GM18505 (cell line): ENCODE measurements at regions not wholly inside any gene's neighbourhood (a gene's known extent, or its start where the extent isn't known, plus 50 kb on each side); places are given as distances from the start of the nearest gene placed in this dataset.

Experiments used
- ATAC-seq: cut with Tn5 transposase; IDR thresholded peaks from one replicate; pipeline ENCODE4 v1.9.1; 2021; ENCODE audit not compliant: unreplicated experiment
- POLR2A ChIP-seq: IDR thresholded peaks from 4 replicates; pipeline ENCODE4 v1.6.1; 2011; ENCODE audit warnings: borderline replicate concordance; ENCODE audit not compliant: insufficient read depth, insufficient read length; ENCODE audit errors: extremely low read depth

GRCh38 chr15:62962101-62962995 lies 80.2 kb upstream of the TPM1 start:
- no peak for TF ChIP-seq POLR2A
- no peak for ATAC-seq

DNA sequence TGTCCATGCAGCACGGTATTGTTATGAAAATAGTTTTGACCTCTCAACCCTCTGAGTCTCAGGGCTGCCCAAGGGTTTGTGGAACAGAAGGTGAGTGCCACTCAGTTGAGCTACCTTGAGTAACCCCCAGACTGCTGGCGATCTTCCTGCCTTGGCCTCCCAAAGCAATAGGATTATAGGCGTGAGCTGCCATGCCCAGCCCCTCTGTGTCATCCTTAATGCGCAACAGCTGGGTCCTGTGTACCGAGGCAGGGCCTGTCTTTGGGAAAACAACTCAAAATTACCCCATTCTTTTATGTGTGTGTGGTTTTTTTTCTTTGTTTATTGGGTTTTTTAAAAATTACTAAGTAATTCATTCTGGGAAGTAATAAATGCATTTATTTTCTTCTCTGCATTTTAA lies 78.3 kb upstream of the TPM1 start:
- no peak for ATAC-seq
- no peak for TF ChIP-seq POLR2A

DNA sequence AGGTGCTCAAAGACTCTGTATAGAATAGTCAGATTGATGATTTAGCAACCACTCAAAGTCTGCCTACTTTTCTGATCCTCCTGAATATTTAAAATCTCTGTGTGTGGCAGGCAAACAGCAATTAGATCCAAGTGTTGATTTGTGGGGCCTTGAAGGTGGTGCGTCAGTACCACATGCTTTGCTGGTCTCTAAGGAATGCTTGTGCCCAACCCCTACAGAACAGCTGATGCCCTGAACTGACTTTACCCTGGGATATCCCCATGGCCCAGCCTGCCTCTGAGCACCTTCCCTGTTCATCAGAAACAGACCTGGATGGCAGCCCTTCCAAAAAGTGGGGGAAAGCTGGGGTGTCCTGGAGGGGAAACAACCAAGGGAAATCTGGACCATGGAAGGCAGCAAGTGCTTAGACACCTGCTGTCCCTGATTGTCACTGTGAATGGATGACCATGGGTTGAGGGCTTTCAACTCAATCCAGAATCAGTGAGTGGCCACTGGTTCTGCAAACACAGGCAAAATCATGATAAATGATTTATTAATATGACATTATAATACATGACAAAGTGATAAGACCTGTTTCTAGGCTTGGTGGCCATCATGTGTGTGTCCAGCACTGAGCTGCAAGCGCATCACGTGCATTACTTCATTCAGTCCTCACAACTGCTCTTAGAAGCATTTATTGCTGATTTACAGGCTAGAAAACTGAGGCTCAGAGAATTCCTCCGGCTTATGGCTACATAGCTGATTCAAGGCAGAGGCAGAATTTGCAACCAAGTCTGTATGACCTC lies 76.1 kb upstream of the TPM1 start:
- ATAC-seq: no peak
- TF ChIP-seq POLR2A: no peak

DNA sequence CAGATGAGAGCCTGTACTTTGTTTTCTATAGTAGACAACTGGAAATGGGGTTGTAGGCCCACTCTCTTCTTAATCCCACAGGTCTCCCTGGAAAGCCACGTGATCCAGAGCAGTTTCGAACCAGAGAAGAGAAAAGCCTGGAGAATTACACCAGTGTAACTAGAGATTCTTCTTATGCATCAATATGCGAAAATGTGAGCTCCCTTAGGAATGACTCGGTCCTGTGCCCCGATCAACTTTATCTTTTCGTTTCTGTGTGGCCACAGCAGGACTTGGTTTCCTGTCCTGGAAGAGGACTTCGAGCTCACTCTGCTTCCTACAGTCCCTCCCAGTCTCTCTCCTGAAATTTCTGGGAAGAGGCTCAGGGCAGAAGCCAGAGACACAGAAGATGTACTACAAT lies 73.8 kb upstream of the TPM1 start:
- no peak for ATAC-seq

GRCh38 chr15:62969442-62970089 lies 73.0 kb upstream of the TPM1 start:
- no peak for ATAC-seq
- TF ChIP-seq POLR2A: no peak

More for the DNA sequence above, 73.8 kb upstream of the TPM1 start:
- TF ChIP-seq POLR2A: no peak

DNA sequence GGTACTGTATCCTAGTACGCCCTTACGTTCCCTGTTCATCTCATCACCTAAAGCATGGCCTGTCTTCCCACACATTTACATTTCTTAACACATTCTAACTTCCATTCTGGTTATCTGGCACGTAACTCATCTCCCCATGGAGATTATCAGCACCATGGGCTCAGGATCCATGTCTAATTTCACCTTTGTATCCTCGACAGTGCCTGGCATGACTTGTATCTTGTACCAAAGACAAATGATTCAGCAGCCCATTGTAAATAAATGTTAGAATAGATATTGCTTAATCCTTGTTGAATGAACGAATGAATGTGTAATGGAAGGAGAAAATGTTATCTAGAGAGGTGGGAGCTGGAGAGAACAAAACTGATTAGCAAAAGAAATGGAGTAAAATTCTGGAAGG lies 69.7 kb upstream of the TPM1 start:
- TF ChIP-seq POLR2A: no peak
- ATAC-seq: no peak

DNA sequence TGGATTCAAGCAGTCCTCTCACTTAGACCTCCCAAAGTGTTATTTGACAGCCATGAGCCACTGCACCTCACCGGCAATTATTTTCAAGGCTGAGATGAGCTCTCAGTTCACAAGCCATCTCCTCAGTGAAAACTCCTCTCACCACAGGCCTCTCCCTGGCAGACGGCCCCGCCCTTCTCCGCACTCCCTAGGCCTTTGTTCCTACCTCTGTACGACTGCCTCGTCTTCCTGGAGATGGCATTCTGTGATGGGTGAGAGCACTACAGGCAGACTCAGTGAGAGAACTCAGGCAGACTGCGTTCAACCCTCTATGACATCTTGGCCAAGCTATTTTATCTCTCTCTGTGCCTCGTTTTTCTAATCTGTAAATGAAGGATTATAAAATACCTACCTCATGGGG lies 67.0 kb upstream of the TPM1 start:
- ATAC-seq: no peak
- TF ChIP-seq POLR2A: no peak

- ATAC-seq: no peak
- no peak for TF ChIP-seq POLR2A
These were observed 66.2 kb upstream of the TPM1 start for GRCh38 chr15:62976301-62976881.

DNA sequence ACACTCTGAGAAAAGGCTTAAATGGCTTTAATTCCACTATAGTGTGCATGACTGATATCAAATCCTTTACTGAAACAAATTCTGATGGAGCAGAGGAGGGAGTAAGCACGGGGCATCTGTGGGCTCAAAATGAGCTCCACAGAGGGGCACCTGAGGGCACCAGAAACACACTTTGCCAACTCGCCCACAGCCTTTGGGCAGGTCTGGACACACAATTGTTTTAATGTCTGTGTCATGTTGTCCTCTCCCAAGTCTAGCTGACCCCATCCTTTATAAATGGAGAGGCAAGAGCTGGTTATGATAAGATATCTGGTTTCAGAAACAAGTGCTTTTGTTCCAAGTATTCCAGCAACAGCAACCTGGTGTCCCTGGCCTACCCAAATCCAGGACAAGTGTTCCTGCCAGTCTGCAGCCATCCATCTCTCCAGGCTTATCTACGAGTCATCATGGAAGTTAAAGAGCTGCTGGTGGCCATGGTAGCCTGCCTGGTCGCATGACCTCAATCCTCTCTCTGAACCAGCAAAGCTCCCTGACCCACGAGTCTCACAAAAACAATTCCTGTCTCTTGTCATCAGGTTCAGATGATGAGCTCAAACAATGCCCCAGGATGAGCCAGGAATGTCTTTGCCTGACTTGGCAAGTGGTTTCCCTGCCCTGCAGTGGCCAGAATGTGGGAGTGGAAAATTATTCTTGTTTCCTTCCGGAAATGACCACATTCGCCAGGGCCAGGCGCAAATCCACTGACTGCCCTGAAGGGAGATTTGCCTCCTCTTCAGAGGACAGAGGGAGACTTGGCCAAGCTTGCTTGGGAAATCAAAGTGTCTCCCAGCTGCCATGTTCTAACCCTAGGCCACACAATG lies 64.4 kb upstream of the TPM1 start:
- TF ChIP-seq POLR2A: no peak
- no peak for ATAC-seq

- no peak for ATAC-seq
- TF ChIP-seq POLR2A: no peak
These were observed 63.3 kb upstream of the TPM1 start for GRCh38 chr15:62979252-62979651.

DNA sequence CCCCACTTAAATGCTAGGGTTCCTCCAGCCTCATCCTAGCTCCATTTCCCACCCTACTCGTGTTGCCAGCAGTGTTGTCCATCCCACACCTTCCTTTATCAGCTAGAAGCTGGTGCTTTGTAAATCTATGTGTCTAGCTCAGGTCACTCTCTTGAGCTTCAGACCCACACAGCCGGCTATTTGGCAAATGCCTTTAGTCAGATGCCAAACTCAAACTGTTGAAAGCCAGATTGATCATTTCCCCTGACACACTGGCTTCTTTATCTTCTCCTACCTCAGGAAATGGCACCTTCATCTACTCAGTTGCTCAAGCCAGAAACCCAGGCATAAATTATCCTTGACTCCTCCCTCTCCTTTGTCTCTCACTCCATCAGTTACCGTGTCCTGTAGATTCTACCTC lies 61.5 kb upstream of the TPM1 start:
- ATAC-seq: no peak

DNA sequence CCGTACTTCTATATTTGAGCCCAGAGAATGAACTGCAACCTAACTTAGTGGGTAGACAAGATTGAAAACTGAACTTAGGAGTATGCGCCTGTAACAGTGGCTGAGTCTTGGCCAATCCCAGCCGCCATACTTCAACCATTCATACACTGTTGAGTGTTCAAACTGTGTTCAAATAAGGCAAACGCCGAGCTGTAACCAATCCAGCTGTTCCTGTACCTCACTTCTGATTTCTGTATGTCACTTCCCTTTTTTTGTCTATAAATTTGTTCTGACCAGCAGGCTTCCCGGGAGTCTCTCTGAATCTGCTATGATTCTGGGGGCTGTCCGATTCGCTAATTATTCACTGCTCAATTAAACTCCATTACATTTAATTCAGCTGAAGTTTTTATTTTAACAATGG lies 58.6 kb upstream of the TPM1 start:
- ATAC-seq: no peak
- no peak for TF ChIP-seq POLR2A

More for the DNA sequence above, 61.5 kb upstream of the TPM1 start:
- TF ChIP-seq POLR2A: no peak
